ENCODE measurements at regions not wholly inside any gene's neighbourhood (a gene's known extent, or its start where the extent isn't known, plus 50 kb on each side); places are given as distances from the start of the nearest gene placed in this dataset.

DNA sequence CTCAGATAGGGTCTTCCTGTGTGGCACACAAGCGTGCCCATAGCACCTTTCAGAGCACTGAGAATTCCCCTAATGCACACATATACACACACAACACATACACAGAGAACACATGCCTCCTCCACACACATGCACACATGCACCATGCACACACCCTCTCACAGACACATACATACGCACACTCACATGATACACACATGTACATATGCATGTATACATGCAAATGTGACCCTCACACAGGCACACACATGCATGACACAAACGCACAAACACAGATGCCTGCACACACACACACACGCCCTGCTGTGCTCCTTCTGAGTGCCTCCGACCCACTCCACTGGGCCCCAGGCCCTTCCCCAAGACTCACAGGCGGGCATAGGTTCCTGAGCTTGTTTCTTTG is 251.0 kb downstream of the PTPRU start:
- Histone ChIP-seq H3K36me3 (no peaks in the 10 kb centered on the region), H3K9me3 (no peaks in the 10 kb centered on the region), H3K27me3 (no peaks in the 10 kb centered on the region), H3K4me1 (no peaks in the 10 kb centered on the region), H3K27ac (no peak overlapping the region), H3K4me3 (no peak overlapping the region)
- 89 to 92% methylated on average over 6 of the region's 6 CpGs for WGBS, 2 donors
- no peak for DNase-seq (ENCODE audit: low spot score in 2 of 2)
- TF ChIP-seq POLR2A (IDR thresholded peaks at IDR 0.05) (no peak), EP300 (IDR thresholded peaks at IDR 0.05) (no peak)
- TF ChIP-seq, protein P1, sequence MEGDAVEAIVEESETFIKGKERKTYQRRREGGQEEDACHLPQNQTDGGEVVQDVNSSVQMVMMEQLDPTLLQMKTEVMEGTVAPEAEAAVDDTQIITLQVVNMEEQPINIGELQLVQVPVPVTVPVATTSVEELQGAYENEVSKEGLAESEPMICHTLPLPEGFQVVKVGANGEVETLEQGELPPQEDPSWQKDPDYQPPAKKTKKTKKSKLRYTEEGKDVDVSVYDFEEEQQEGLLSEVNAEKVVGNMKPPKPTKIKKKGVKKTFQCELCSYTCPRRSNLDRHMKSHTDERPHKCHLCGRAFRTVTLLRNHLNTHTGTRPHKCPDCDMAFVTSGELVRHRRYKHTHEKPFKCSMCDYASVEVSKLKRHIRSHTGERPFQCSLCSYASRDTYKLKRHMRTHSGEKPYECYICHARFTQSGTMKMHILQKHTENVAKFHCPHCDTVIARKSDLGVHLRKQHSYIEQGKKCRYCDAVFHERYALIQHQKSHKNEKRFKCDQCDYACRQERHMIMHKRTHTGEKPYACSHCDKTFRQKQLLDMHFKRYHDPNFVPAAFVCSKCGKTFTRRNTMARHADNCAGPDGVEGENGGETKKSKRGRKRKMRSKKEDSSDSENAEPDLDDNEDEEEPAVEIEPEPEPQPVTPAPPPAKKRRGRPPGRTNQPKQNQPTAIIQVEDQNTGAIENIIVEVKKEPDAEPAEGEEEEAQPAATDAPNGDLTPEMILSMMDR (IDR thresholded peaks at IDR 0.05), result no peak

DNA sequence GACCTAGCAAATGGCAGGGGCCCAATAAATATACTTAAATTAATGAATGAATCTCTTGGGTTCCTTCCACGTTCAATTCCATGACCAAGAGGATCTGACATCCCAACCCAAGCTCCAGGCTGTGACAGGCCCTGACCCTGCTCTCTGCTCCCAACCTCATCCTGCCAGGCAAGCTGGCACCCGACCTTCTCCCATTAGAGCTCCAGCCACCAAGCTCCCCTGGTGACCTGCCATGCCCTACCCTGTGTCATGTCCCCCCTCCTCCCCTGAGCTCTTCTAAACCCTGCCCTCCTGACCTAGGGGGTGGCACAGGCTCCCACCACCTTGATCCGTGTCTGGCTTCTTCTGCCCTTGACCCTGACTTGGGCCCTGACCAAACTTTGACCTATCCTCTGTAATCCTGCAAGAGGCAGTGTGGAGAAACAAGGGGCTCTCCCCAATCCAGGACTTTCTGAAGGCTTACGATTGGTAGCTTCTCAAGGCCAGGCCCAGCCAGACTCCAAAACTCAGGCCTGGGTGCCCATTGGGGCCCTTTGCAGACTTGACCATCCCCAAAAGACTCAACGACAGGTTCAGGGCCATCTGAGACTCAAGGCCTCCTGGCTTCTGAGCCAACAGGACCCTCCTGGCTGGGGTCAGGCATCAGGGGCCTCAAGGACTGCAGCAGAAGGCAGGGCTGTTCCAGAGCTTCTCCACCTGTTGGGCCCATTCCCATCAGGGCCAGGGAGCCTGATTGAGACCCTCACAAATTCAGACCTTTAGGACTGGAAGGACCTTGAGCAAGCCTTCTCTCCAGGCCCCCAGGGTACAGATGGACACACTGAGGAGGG is 249.0 kb downstream of the PTPRU start:
- Histone ChIP-seq H3K27ac (no peak overlapping the region), H3K4me1 (no peaks in the 10 kb centered on the region), H3K4me3 (no peak overlapping the region), H3K36me3 (no peaks in the 10 kb centered on the region), H3K9me3 (peaks cover 0 to 13% (median 0%) of the 10 kb centered on the region in 4 donors), H3K27me3 (no peaks in the 10 kb centered on the region)
- WGBS, 2 donors, result 86 to 87% methylated on average over 4 to 5 of the region's 5 CpGs
- TF ChIP-seq, protein P1 (IDR thresholded peaks at IDR 0.05), result no peak
- TF ChIP-seq EP300 (IDR thresholded peaks at IDR 0.05), result no peak
- no peak for TF ChIP-seq POLR2A (IDR thresholded peaks at IDR 0.05)
- DNase-seq (ENCODE audit: low spot score in 2 of 2), result no peak

- H3K4me1 ChIP-seq, result no peaks in the 10 kb centered on the region
- DNase-seq (ENCODE audit: low spot score in 2 of 2), result no peak
- no peak for TF ChIP-seq EP300 (IDR thresholded peaks at IDR 0.05)
- no peak for TF ChIP-seq POLR2A (IDR thresholded peaks at IDR 0.05)
- TF ChIP-seq, protein P1 (IDR thresholded peaks at IDR 0.05), result no peak
- no peak overlapping the region for H3K4me3 ChIP-seq
- H3K36me3 ChIP-seq, result no peaks in the 10 kb centered on the region
- H3K9me3 ChIP-seq, result peaks cover 0 to 13% (median 0%) of the 10 kb centered on the region in 4 donors
- 64 to 69% methylated on average over 6 of the region's 6 CpGs for WGBS, 2 donors
- peaks cover 0 to 18% of the 10 kb centered on the region in 2 donors for H3K27me3 ChIP-seq
- no peak overlapping the region for H3K27ac ChIP-seq
Measured at GRCh38 chr1:29482991-29483390, 246.7 kb downstream of the PTPRU start.

GRCh38 chr1:29482064-29482463 is 245.7 kb downstream of the PTPRU start:
- Histone ChIP-seq H3K27ac (no peak overlapping the region), H3K4me1 (no peaks in the 10 kb centered on the region), H3K27me3 (peaks cover 0 to 25% of the 10 kb centered on the region in 2 donors), H3K36me3 (no peaks in the 10 kb centered on the region), H3K4me3 (no peak overlapping the region), H3K9me3 (peaks cover 0 to 13% (median 0%) of the 10 kb centered on the region in 4 donors)
- no peak for DNase-seq (ENCODE audit: low spot score in 2 of 2)
- 84 to 91% methylated on average over 2 of the region's 2 CpGs for WGBS, 2 donors
- TF ChIP-seq, protein P1 (IDR thresholded peaks at IDR 0.05), result no peak
- no peak for TF ChIP-seq POLR2A (IDR thresholded peaks at IDR 0.05)
- no peak for TF ChIP-seq EP300 (IDR thresholded peaks at IDR 0.05)

- DNase-seq (ENCODE audit: low spot score in 2 of 2), result no peak
- Histone ChIP-seq H3K27me3 (peaks cover 0 to 25% of the 10 kb centered on the region in 2 donors), H3K4me1 (no peaks in the 10 kb centered on the region), H3K27ac (no peak overlapping the region), H3K4me3 (no peak overlapping the region), H3K36me3 (no peaks in the 10 kb centered on the region), H3K9me3 (peaks cover 0 to 13% (median 0%) of the 10 kb centered on the region in 4 donors)
- 73% methylated on average over 5 of the region's 5 CpGs for WGBS, 2 donors
- TF ChIP-seq EP300 (IDR thresholded peaks at IDR 0.05) (no peak), POLR2A (IDR thresholded peaks at IDR 0.05) (no peak)
- TF ChIP-seq, protein P1 (IDR thresholded peaks at IDR 0.05), result no peak
Measured at GRCh38 chr1:29481031-29481430, 244.7 kb downstream of the PTPRU start.
